ENCODE measurements at regions not wholly inside any gene's neighbourhood (a gene's known extent, or its start where the extent isn't known, plus 50 kb on each side); places are given as distances from the start of the nearest gene placed in this dataset.

- intact Hi-C loops (cut with DNase I): no loop called here
- ATAC-seq (no peak), DNase-seq (ENCODE audit: missing footprints) (no peak)
Measured at GRCh38 chr11:116449522-116449921, 323.3 kb downstream of the BUD13 start.

- DNase-seq (ENCODE audit: missing footprints) (no peak), ATAC-seq (no peak)
- intact Hi-C loops (cut with DNase I): no loop called here
Measured at GRCh38 chr11:116446048-116446941, 326.5 kb downstream of the BUD13 start.

GRCh38 chr11:116445108-116446047 is 327.4 kb downstream of the BUD13 start:
- ATAC-seq: no peak
- intact Hi-C loops (cut with DNase I): no loop called here

GRCh38 chr11:116442238-116442752 is 330.5 kb downstream of the BUD13 start:
- intact Hi-C loops (cut with DNase I): no loop called here
- ATAC-seq (no peak), DNase-seq (ENCODE audit: missing footprints) (no peak)

More at GRCh38 chr11:116445108-116446047, 327.4 kb downstream of the BUD13 start:
- no peak for DNase-seq (ENCODE audit: missing footprints)

- intact Hi-C loops (cut with DNase I): no loop called here
- ATAC-seq: no peak
- DNase-seq (ENCODE audit: missing footprints): no peak
Measured at GRCh38 chr11:116439361-116439677, 333.5 kb downstream of the BUD13 start.

- intact Hi-C loops (cut with DNase I): no loop called here
- no peak for ATAC-seq
- no peak for DNase-seq (ENCODE audit: missing footprints)
Measured at GRCh38 chr11:116438651-116439360, 334.0 kb downstream of the BUD13 start.

- no peak for DNase-seq (ENCODE audit: missing footprints)
- no peak for ATAC-seq
- intact Hi-C loops (cut with DNase I): no loop called here
Measured at GRCh38 chr11:116434986-116435385, 337.8 kb downstream of the BUD13 start.

GRCh38 chr11:116432301-116432700 is 340.5 kb downstream of the BUD13 start:
- DNase-seq (ENCODE audit: missing footprints) (no peak), ATAC-seq (no peak)
- intact Hi-C loops (cut with DNase I): no loop called here

- no peak for ATAC-seq
- intact Hi-C loops (cut with DNase I): no loop called here
- no peak for DNase-seq (ENCODE audit: missing footprints)
Measured at GRCh38 chr11:116431842-116432241, 340.9 kb downstream of the BUD13 start.

GRCh38 chr11:116428638-116428975 is 344.2 kb downstream of the BUD13 start:
- intact Hi-C loops (cut with DNase I): no loop called here
- DNase-seq (ENCODE audit: missing footprints) (no peak), ATAC-seq (no peak)

- no peak for DNase-seq (ENCODE audit: missing footprints)
- intact Hi-C loops (cut with DNase I): no loop called here
- peak; percentile 59 for ATAC-seq
Measured at GRCh38 chr11:116427903-116428637, 344.7 kb downstream of the BUD13 start.

GRCh38 chr11:116427337-116427902 is 345.4 kb downstream of the BUD13 start:
- ATAC-seq (peak; percentile 43), DNase-seq (ENCODE audit: missing footprints) (no peak)
- intact Hi-C loops (cut with DNase I): no loop called here

- DNase-seq (ENCODE audit: missing footprints) (no peak), ATAC-seq (no peak)
- intact Hi-C loops (cut with DNase I): no loop called here
Measured at GRCh38 chr11:116426761-116427160, 346.0 kb downstream of the BUD13 start.

GRCh38 chr11:116424615-116425261 is 348.0 kb downstream of the BUD13 start:
- ATAC-seq: no peak
- intact Hi-C loops (cut with DNase I): no loop called here
- no peak for DNase-seq (ENCODE audit: missing footprints)

GRCh38 chr11:116422956-116423600 is 349.7 kb downstream of the BUD13 start:
- ATAC-seq: no peak
- DNase-seq (ENCODE audit: missing footprints): no peak
- intact Hi-C loops (cut with DNase I): no loop called here

- DNase-seq (ENCODE audit: missing footprints): no peak
- ATAC-seq: no peak
Measured at GRCh38 chr11:116422556-116422955, 350.2 kb downstream of the BUD13 start.

GRCh38 chr11:116421529-116422185 is 351.1 kb downstream of the BUD13 start:
- intact Hi-C loops (cut with DNase I): no loop called here
- ATAC-seq (no peak), DNase-seq (ENCODE audit: missing footprints) (no peak)

More at GRCh38 chr11:116422556-116422955, 350.2 kb downstream of the BUD13 start:
- intact Hi-C loops (cut with DNase I): no loop called here
